ENCODE measurements at regions not wholly inside any gene's neighbourhood (a gene's known extent, or its start where the extent isn't known, plus 50 kb on each side); places are given as distances from the start of the nearest gene placed in this dataset.
"Not testable (repeated sequence)": the region's sequence is repeated elsewhere in the genome, so short reads cannot be mapped to it uniquely, and the experiment has no call there.

DNA sequence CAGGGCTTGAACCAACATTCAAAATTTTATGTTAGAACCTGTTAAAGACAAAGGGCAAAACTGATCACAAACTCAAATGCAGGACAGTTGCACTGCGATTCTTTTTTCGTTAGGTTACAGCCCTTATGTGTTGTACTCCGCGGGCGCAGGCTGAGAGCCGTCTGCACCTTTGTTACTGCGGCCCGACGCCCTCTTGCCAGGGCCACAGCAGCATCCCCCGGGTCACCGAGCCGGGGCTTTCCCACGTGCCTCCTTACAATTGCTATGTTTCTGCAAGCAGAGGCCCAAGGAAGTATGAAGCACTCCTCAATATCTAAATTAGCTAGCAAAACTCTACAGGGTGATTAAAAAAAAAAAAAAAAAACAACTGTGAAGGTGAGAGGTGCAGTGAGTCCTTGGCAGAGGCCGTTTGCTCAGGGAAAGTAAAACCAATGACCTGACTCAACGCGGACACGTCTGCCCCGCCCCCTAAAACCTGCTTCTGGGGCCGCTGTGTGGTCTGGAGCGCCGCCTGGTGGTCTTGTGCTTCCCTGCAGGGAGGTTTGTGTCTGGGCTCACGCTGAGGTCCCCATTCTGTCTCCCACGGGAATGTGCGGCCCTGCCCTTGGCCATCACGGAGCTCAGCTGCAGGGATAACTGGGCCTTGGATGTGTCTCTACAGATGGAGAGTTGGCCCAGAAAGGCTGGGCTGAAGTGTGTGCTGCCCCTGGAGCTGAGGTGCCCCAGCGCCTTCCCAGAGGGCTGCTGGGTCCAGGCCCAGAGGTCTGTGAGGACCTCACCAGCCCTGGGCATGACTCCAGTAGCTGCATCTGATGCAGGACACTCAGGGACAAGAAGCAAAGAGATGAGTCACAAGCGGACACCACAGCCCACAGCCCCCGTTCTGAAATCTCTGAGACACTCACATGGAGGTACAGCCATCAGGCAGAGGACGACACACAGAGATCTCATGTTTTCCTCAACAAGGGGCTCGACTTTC lies 418.5 kb downstream of the TMEM121 start:
- peak; percentile 73 for DNase-seq

- DNase-seq = peak; percentile 20
Observed at GRCh38 chr14:105945896-105946295, 419.5 kb downstream of the TMEM121 start.

GRCh38 chr14:105947599-105947998 lies 421.2 kb downstream of the TMEM121 start:
- DNase-seq = no peak

- DNase-seq = peak; percentile 20
Observed at GRCh38 chr14:105948955-105949354, 422.6 kb downstream of the TMEM121 start.

DNA sequence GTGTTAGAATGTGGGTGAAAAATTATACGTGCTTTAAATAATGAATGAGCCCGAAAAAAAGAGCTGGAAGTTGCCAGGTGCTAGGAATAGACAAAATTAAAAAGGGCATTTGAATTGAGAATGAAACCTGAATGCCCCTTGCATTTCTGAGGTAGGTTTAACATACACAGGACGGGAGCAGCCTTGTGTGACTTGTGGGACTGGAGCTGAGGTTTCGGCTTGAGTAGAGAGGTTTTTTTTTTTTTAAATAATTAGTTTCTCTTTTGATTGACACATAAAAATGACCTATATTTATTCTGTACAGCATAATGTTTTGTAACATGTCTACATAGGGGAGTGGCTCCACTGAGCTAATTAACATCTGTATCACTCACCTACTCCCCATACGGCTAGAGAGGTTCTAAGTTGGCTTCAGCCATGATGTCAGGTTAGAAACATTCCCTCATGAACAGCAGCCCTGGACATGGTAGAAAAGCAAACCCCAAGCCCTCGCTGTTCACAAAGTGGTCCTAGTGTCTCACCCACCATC lies 424.0 kb downstream of the TMEM121 start:
- DNase-seq = not testable (repeated sequence)

- DNase-seq = no peak
Observed at GRCh38 chr14:105951399-105951798, 425.0 kb downstream of the TMEM121 start.

GRCh38 chr14:105952222-105952621 lies 425.8 kb downstream of the TMEM121 start:
- no peak for DNase-seq

- no peak for DNase-seq
Observed at GRCh38 chr14:105952826-105953225, 426.4 kb downstream of the TMEM121 start.

DNA sequence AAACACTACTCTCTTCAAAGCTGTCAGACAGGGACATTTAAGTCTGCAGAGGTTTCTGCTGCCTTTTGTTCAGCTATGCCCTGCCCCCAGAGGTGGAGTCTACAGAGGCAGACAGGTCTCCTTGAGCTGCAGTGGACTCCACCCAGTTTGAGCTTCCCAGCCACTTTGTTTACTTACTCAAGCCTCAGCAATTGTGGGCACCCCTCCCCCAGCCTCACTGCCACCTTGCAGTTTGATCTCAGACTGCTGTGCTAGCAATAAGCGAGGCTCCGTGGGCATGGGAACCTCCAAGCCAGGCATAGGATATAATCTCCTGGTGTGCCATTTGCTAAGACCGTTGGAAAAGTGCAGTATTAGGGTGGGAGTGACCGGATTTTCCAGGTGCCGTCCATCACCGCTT lies 435.2 kb downstream of the TMEM121 start:
- not testable (repeated sequence) for DNase-seq

DNA sequence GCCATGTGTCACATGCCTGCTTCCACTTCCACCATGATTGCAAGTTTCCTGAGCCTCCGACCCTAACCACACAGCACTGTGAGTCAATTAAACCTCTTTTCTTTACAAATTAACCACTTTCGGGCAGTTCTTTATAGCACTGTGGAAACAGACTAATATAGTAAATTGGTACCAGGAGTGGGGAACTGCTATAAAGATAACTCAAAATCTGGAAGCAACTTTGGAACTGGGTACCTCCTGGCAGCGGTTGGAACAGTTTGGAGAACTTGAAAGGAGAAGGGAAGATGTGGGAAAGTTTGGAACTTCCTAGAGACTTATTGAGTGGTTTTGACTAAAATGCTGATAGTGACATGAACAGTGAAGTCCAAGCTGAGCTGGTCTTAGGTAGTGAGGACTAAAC lies 436.1 kb downstream of the TMEM121 start:
- no peak for DNase-seq

GRCh38 chr14:105968291-105968690 lies 441.9 kb downstream of the TMEM121 start:
- no peak for DNase-seq

GRCh38 chr14:105969026-105969425 lies 442.6 kb downstream of the TMEM121 start:
- not testable (repeated sequence) for DNase-seq

DNA sequence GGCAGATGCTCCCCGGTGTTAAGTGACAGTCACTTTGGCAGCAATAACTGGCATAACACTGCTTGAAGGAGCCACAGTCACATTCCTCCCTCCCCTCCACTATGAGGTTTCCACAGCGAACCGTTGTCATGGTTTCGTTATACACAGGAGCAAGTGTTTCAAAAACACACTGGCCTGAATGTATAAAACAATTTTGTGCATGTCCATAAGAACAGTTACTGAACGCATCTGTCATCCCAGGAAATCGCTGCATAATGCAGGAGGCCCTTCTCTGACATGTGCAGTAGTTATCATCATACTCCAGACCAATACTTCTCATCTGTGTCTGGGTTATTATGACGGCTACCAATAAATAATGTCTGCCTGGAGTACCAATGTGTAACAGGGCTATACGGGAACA lies 444.4 kb downstream of the TMEM121 start:
- DNase-seq = not testable (repeated sequence)

GRCh38 chr14:105971593-105972500 lies 445.5 kb downstream of the TMEM121 start:
- no peak for DNase-seq

DNA sequence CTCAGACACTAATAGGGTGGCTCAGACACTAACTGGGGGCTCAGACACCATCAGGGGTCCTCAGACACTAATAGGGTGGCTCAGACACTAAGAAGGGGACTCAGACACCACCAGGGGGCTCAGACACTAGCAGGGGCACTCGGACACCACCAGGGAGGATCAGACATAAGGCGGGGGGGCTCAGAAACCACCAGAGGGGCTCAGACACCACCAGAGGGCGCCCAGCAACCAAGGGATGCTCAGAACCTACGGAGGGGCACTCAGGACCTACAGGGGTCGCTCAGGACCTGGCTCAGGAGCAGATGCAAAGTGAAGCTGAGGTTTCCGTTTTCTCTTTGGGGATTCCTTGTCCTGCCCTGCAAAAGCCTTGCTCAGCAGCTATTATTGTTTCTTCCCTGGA lies 448.5 kb downstream of the TMEM121 start:
- DNase-seq = peak; percentile 70

GRCh38 chr14:105978618-105979295 lies 452.4 kb downstream of the TMEM121 start:
- DNase-seq = no peak

DNA sequence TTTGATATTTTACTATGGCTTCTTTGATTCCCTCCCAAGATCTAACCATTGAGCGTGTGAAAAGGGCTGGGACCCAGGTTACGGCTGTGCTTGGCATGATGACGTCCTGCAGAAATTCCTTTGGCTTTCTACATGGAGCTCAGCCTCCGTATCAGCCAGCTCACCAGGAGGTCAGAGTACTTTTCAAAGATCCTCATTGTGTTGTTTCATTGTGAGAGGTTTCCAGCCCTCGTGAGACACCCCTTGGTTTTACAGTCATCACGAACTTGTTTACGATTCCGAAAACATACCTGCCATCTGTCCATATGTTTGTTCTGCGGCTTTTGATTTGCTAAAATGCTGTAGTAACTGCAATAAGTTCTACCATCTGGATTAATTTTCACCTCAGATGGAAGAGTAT lies 453.1 kb downstream of the TMEM121 start:
- DNase-seq = no peak

DNA sequence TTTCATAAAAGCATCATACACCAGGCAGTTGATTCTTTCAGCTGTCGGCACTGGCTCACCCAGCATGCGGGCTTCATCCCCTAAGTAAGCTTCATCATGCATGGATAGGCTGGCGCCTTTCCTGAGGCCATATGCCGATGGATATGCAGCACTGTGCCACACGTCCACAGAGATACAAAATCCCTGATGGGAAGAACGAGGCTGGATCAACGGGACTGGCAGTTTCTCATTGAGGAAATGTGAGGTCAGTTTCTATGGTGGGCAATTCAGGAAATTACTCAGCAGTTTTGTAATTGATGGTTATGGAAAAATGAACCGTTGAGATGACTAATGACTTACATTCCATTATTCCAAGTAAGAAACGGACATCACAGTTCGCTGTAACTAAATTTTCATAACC lies 453.8 kb downstream of the TMEM121 start:
- DNase-seq = no peak

DNA sequence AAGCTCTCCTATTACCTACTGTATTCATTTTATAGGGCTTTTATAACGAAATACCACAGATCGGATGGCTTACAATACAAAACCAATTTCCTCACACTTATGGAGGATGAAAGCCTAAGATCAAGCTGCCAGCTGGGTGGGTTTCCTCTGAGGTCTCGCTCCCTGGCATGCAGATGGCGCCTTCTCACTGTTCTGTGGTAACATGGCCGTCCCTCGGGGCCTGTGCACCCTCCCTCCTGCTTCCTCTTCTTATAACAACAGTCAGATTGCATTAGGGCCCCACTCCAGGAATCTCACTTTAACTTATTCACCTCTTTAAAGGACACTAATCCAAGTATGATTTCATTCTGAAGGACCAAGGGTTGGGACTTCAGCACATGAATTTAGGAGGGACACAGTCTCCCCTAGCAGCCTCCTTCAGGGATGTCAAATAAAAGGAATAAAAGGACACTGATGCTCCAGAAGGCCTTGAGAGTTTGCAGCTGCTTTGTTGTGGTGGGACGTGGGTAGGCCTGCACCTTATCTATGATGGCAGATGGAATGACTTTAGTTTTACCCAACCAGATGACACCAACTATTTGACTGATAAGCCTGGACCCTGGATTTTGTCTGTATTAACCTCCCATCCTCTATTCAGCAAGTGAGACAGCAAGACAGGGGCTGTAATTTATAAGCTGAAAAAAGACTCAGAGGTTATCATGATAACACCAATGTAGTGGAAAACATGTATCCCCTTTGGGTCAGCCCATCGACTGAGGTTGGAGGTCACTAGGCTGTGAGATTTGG lies 455.3 kb downstream of the TMEM121 start:
- peak; percentile 74 for DNase-seq

DNA sequence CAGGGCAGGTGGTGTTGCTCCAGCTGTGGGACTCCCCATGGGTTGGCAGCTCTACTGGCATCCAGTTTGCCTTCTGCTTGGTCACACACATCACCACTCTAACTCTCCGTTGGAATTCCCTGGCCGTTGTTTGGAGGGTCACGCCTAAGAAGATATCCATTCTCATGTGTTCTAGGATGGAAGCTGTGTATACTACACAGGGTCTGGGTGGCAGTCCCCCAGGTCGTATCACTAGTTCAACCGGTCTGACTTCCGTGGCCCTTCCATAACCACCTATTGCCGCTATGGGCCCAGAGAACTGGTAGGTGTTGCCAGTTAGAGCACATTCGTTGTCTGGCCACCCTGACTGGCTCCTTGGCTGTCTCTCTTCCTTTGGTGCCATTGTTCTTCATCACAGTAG lies 456.3 kb downstream of the TMEM121 start:
- DNase-seq = no peak

DNA sequence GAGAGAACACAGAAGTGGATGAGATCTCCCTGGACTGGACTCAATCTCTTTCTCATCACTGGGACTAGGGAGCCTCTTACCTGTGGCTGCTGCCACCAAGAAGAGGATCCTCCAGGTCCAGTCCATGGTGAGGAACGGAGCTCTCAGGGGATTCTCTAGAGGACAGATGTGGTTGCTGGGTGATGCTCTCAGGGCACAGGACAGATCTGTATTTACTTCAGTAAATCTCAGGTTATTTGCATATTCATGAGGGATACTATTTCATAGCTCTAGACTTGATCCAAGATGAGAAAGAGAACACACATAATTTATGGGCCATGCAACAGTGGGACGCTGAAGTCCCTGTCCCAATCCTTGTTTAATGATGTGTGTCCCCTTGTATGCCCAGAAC lies 460.5 kb downstream of the TMEM121 start:
- no peak for DNase-seq

DNA sequence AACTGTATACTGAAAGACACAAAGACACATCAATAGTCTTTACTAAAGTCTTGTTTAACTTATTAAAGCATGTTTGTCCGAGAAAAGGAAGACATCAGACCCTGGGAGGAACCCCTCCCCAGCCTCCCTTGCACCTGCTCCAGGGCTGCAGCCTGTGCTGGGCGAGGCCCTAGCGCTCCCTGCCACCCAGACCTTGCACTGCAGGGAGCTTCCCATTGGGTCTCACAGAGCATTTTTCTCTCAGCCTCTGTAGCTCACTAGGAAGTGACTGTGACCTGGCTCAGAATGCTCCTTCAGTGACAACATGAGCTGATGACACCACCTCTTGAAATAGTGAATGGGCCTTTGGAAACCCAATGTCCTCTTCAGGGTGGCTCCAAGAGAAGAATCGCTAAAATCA lies 461.2 kb downstream of the TMEM121 start:
- DNase-seq = no peak
